ENCODE measurements at regions not wholly inside any gene's neighbourhood (a gene's known extent, or its start where the extent isn't known, plus 50 kb on each side); places are given as distances from the start of the nearest gene placed in this dataset.

- no peak overlapping the region for H3K4me3 Mint-ChIP-seq (ENCODE audit: unreplicated experiment)
- no peaks in the 10 kb centered on the region for H3K36me3 Mint-ChIP-seq (ENCODE audit: insufficient read depth, unreplicated experiment)
- no peak for TF ChIP-seq CTCF (IDR thresholded peaks at IDR 0.05; ENCODE audit: unreplicated experiment)
- CTCF ChIA-PET, result interaction anchor here (0.8 kb wide), 1 partner anchor 315 kb away, joined by 3 read pairs; no protein-coding TSS in a partner anchor
- intact Hi-C loops (cut with micrococcal nuclease), result no loop called here
- no peaks in the 10 kb centered on the region for H3K9me3 Mint-ChIP-seq (ENCODE audit: unreplicated experiment)
- BruUV-seq (replicated peaks), result no TSS peak
- no peak overlapping the region for H3K27ac Mint-ChIP-seq (ENCODE audit: low read depth, unreplicated experiment)
- H3K27me3 Mint-ChIP-seq (ENCODE audit: insufficient read depth, unreplicated experiment), result no peaks in the 10 kb centered on the region
- no peaks in the 10 kb centered on the region for H3K4me1 Mint-ChIP-seq (ENCODE audit: insufficient read depth, unreplicated experiment)
- no peak for DNase-seq (ENCODE audit: unreplicated experiment)
- POLR2A ChIA-PET, result no interaction called here
These were observed 655.1 kb upstream of the SLC39A10 start for GRCh38 chr2:195001924-195002323.

GRCh38 chr2:194999771-195000170 is 657.3 kb upstream of the SLC39A10 start:
- no peak overlapping the region for H3K4me3 Mint-ChIP-seq (ENCODE audit: unreplicated experiment)
- CTCF ChIA-PET, result interaction anchor here (0.7 kb wide), 1 partner anchor 11 kb away, joined by 3 read pairs; no protein-coding TSS in a partner anchor
- no peaks in the 10 kb centered on the region for H3K4me1 Mint-ChIP-seq (ENCODE audit: insufficient read depth, unreplicated experiment)
- no peak overlapping the region for H3K27ac Mint-ChIP-seq (ENCODE audit: low read depth, unreplicated experiment)
- intact Hi-C loops (cut with micrococcal nuclease), result no loop called here
- POLR2A ChIA-PET, result no interaction called here
- no TSS peak for BruUV-seq (replicated peaks)
- no peaks in the 10 kb centered on the region for H3K36me3 Mint-ChIP-seq (ENCODE audit: insufficient read depth, unreplicated experiment)
- H3K27me3 Mint-ChIP-seq (ENCODE audit: insufficient read depth, unreplicated experiment), result no peaks in the 10 kb centered on the region
- H3K9me3 Mint-ChIP-seq (ENCODE audit: unreplicated experiment), result no peaks in the 10 kb centered on the region
- TF ChIP-seq CTCF (IDR thresholded peaks at IDR 0.05; ENCODE audit: unreplicated experiment), result no peak
- no peak for DNase-seq (ENCODE audit: unreplicated experiment)

GRCh38 chr2:194992648-194993047 is 664.4 kb upstream of the SLC39A10 start:
- CTCF ChIA-PET, result interaction anchor here (0.7 kb wide), 2 partner anchors 446 to 528 kb away, joined by 3 to 4 read pairs; no protein-coding TSS in a partner anchor
- no peak overlapping the region for H3K27ac Mint-ChIP-seq (ENCODE audit: low read depth, unreplicated experiment)
- H3K9me3 Mint-ChIP-seq (ENCODE audit: unreplicated experiment), result no peaks in the 10 kb centered on the region
- BruUV-seq (replicated peaks), result no TSS peak
- no peak overlapping the region for H3K4me3 Mint-ChIP-seq (ENCODE audit: unreplicated experiment)
- H3K36me3 Mint-ChIP-seq (ENCODE audit: insufficient read depth, unreplicated experiment), result no peaks in the 10 kb centered on the region
- no peaks in the 10 kb centered on the region for H3K27me3 Mint-ChIP-seq (ENCODE audit: insufficient read depth, unreplicated experiment)
- peaks cover 5% of the 10 kb centered on the region for H3K4me1 Mint-ChIP-seq (ENCODE audit: insufficient read depth, unreplicated experiment)
- no peak for DNase-seq (ENCODE audit: unreplicated experiment)
- no peak for TF ChIP-seq CTCF (IDR thresholded peaks at IDR 0.05; ENCODE audit: unreplicated experiment)
- POLR2A ChIA-PET, result interaction anchor here (0.6 kb wide), 2 partner anchors 681 to 910 kb away, joined by 3 read pairs; no protein-coding TSS in a partner anchor
- intact Hi-C loops (cut with micrococcal nuclease), result no loop called here

- Mint-ChIP-seq H3K4me3 (ENCODE audit: unreplicated experiment) (no peak overlapping the region), H3K36me3 (ENCODE audit: insufficient read depth, unreplicated experiment) (no peaks in the 10 kb centered on the region), H3K4me1 (ENCODE audit: insufficient read depth, unreplicated experiment) (no peaks in the 10 kb centered on the region), H3K27ac (ENCODE audit: low read depth, unreplicated experiment) (no peak overlapping the region), H3K9me3 (ENCODE audit: unreplicated experiment) (peaks cover 14% of the 10 kb centered on the region), H3K27me3 (ENCODE audit: insufficient read depth, unreplicated experiment) (no peaks in the 10 kb centered on the region)
- POLR2A ChIA-PET, result no interaction called here
- TF ChIP-seq CTCF (IDR thresholded peaks at IDR 0.05; ENCODE audit: unreplicated experiment), result no peak
- no peak for DNase-seq (ENCODE audit: unreplicated experiment)
- intact Hi-C loops (cut with micrococcal nuclease), result no loop called here
- BruUV-seq (replicated peaks), result no TSS peak
- CTCF ChIA-PET, result no interaction called here
These were observed 671.8 kb upstream of the SLC39A10 start for GRCh38 chr2:194985258-194985657.
